PFSK-1 (cell line): ENCODE measurements at regions not wholly inside any gene's neighbourhood (a gene's known extent, or its start where the extent isn't known, plus 50 kb on each side); places are given as distances from the start of the nearest gene placed in this dataset.

Source experiments
- POLR2AphosphoS5 ChIP-seq: IDR thresholded peaks from 2 replicates; pipeline ENCODE4 v1.6.1; 2012; ENCODE audit warnings: low read depth, mild to moderate bottlenecking, control low read depth, low read length, moderate library complexity
- REST ChIP-seq, 2 experiments: IDR thresholded peaks; 2 replicates each; pipeline versions ENCODE4 v1.6.1 to v1.8.0; 2011 to 2012; ENCODE audit warnings: low read depth in 2 of 2, low read length in 2 of 2, control low read depth in 1 of 2, inconsistent platforms in 1 of 2, mild to moderate bottlenecking in 1 of 2, moderate library complexity in 1 of 2; ENCODE audit not compliant: insufficient read depth in 1 of 2
- SIN3A ChIP-seq: IDR thresholded peaks from 2 replicates; pipeline ENCODE4 v1.6.1; 2012; ENCODE audit warnings: mild to moderate bottlenecking, low read length, moderate library complexity, borderline replicate concordance; ENCODE audit not compliant: insufficient read depth
- TAF1 ChIP-seq: IDR thresholded peaks from 2 replicates; pipeline ENCODE4 v1.6.1; 2012; ENCODE audit warnings: low read length, control low read depth, borderline replicate concordance; ENCODE audit not compliant: insufficient read depth

- no peak for TF ChIP-seq POLR2AphosphoS5
- no peak for TF ChIP-seq TAF1
- no peak for TF ChIP-seq REST (IDR thresholded peaks at IDR 0.05; ENCODE audit: insufficient read depth in 1 of 2, low read depth in 2 of 2, low read length in 2 of 2)
- TF ChIP-seq SIN3A, result no peak
These were observed 90.6 kb downstream of the SLC4A3 start for GRCh38 chr2:219718066-219718465.
